ENCODE measurements at regions not wholly inside any gene's neighbourhood (a gene's known extent, or its start where the extent isn't known, plus 50 kb on each side); places are given as distances from the start of the nearest gene placed in this dataset.

DNA sequence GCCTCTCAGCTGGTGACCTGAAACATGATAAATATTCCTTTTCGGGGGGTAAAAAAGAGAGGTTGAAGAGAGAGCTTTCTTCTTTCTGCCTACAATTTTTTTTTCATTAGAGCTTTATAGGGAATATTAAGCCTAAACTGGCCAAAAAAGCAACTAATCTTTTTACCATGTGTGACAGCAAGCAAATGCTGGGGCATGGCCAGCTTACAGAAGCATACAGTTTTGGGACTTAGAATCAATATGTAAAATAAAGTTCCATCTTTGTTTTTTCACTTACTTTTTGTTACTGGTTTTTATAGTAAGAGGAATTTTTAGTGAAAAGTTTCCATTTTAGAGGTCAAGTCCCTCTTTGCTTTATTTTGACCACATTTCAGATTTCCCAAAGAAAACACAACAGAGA lies 301.2 kb upstream of the DEPDC1 start:
- no peaks in the 10 kb centered on the region for H3K9me3 ChIP-seq (ENCODE audit: control insufficient read depth, insufficient read depth, low read length)
- POLR2A ChIA-PET, result no interaction called here
- CTCF ChIA-PET, result no interaction called here
- no peak overlapping the region for H3K4me3 ChIP-seq (ENCODE audit: low read depth, low read length)
- DNase-seq (ENCODE audit: low read depth, low spot score), result no peak
- H3K27me3 ChIP-seq (ENCODE audit: control insufficient read depth, insufficient read depth, low read length), result no peaks in the 10 kb centered on the region
- TF ChIP-seq, protein P1, sequence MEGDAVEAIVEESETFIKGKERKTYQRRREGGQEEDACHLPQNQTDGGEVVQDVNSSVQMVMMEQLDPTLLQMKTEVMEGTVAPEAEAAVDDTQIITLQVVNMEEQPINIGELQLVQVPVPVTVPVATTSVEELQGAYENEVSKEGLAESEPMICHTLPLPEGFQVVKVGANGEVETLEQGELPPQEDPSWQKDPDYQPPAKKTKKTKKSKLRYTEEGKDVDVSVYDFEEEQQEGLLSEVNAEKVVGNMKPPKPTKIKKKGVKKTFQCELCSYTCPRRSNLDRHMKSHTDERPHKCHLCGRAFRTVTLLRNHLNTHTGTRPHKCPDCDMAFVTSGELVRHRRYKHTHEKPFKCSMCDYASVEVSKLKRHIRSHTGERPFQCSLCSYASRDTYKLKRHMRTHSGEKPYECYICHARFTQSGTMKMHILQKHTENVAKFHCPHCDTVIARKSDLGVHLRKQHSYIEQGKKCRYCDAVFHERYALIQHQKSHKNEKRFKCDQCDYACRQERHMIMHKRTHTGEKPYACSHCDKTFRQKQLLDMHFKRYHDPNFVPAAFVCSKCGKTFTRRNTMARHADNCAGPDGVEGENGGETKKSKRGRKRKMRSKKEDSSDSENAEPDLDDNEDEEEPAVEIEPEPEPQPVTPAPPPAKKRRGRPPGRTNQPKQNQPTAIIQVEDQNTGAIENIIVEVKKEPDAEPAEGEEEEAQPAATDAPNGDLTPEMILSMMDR (IDR thresholded peaks at IDR 0.05; ENCODE audit: low read depth, low read length), result no peak
- H3K27ac ChIP-seq (ENCODE audit: low read depth, low read length), result no peak overlapping the region

DNA sequence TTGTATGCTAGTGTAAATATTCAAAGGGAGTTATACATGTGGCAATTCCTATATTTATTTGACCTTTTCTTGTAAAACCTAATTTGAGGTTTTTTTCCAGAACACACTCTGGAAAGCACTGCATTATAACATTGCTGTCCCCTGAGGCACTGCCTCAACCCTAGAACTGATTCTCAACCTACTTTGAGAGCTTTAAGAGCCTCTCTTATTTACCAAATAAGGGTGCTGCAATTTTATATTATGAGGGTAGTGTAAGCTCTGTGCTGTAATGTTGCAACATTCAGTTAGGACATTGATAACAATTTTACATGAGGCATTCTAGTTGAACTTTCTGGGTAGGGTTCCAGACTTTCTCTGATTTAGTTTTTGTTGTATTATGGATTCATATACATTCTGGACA lies 302.2 kb upstream of the DEPDC1 start:
- H3K27ac ChIP-seq (ENCODE audit: low read depth, low read length), result no peak overlapping the region
- DNase-seq (ENCODE audit: low read depth, low spot score), result no peak
- H3K27me3 ChIP-seq (ENCODE audit: control insufficient read depth, insufficient read depth, low read length), result no peaks in the 10 kb centered on the region
- no peaks in the 10 kb centered on the region for H3K9me3 ChIP-seq (ENCODE audit: control insufficient read depth, insufficient read depth, low read length)
- CTCF ChIA-PET, result no interaction called here
- TF ChIP-seq, protein P1 (IDR thresholded peaks at IDR 0.05; ENCODE audit: low read depth, low read length), result no peak
- H3K4me3 ChIP-seq (ENCODE audit: low read depth, low read length), result no peak overlapping the region
- POLR2A ChIA-PET, result no interaction called here

DNA sequence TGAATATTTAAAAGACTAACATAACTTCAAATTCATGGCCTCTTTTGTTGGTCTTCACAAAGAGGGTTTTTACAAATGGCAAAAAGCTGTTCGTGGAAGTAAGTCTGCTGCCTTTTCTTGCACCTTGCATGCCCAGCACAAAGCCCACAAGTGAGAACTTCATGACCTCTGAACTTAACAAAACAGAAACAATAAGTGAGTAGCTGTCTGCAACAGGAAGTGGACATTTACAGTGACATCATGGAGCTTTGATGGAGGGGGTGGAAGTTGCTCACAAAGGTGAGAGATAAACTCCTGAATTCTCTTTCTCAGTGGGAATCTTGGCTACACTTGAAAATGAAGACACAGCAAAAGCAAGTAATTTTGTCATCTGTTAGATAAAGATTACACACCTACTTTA lies 303.3 kb upstream of the DEPDC1 start:
- ChIA-PET CTCF (no interaction called here), POLR2A (no interaction called here)
- no peak for DNase-seq (ENCODE audit: low read depth, low spot score)
- TF ChIP-seq, protein P1 (IDR thresholded peaks at IDR 0.05; ENCODE audit: low read depth, low read length), result no peak
- Histone ChIP-seq H3K27ac (ENCODE audit: low read depth, low read length) (no peak overlapping the region), H3K4me3 (ENCODE audit: low read depth, low read length) (no peak overlapping the region), H3K27me3 (ENCODE audit: control insufficient read depth, insufficient read depth, low read length) (no peaks in the 10 kb centered on the region), H3K9me3 (ENCODE audit: control insufficient read depth, insufficient read depth, low read length) (no peaks in the 10 kb centered on the region)

DNA sequence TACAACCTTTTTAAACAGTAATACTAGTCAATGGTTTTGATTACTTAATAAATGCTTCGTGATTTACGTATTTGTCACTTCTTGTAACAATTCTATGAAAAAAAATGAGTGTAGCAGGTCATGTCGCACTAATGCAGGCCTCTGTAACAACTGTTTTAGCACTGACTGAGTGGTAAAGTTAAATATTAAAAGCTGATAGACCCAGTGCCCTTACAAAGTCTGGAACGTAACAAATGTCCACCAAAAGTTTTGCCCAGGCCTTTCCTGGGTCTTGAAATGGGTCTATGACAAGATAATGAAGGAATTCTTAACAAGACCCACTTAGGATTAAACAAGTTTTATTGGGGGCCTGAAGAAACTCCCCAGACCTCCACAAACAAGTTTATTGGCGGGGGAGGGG lies 304.6 kb upstream of the DEPDC1 start:
- ChIA-PET POLR2A (no interaction called here), CTCF (no interaction called here)
- Histone ChIP-seq H3K27ac (ENCODE audit: low read depth, low read length) (no peak overlapping the region), H3K4me3 (ENCODE audit: low read depth, low read length) (no peak overlapping the region), H3K27me3 (ENCODE audit: control insufficient read depth, insufficient read depth, low read length) (no peaks in the 10 kb centered on the region), H3K9me3 (ENCODE audit: control insufficient read depth, insufficient read depth, low read length) (no peaks in the 10 kb centered on the region)
- no peak for DNase-seq (ENCODE audit: low read depth, low spot score)
- TF ChIP-seq, protein P1 (IDR thresholded peaks at IDR 0.05; ENCODE audit: low read depth, low read length), result no peak

DNA sequence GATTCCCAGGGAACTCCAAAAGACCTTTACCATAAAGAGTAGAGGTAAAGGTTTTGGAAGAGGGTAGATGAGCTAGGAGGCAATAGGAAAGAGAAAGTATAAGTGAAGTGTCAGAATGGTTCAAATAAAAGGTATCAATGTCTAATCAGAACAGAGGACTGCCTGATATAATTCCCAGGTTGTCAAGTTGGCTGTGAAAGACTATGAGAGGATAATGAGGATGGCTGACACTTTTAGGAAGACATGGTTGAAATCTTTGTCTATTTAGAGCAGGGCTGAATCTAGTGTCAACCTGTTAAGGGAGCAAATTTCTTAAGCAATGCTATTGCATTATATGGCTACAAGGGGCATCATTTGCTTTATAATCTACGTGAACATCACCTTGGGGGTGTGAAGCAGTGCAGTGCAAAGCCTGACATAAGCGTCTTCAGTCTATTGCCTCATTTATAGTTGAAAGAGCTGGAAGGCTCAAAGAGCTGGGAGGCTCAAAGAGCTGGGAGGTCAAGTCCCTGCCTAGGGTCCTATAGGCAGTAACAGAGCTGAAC lies 308.3 kb upstream of the DEPDC1 start:
- POLR2A ChIA-PET, result no interaction called here
- no peaks in the 10 kb centered on the region for H3K27me3 ChIP-seq (ENCODE audit: control insufficient read depth, insufficient read depth, low read length)
- CTCF ChIA-PET, result no interaction called here
- no peak for DNase-seq (ENCODE audit: low read depth, low spot score)
- no peaks in the 10 kb centered on the region for H3K9me3 ChIP-seq (ENCODE audit: control insufficient read depth, insufficient read depth, low read length)
- no peak overlapping the region for H3K27ac ChIP-seq (ENCODE audit: low read depth, low read length)
- H3K4me3 ChIP-seq (ENCODE audit: low read depth, low read length), result no peak overlapping the region
- TF ChIP-seq, protein P1 (IDR thresholded peaks at IDR 0.05; ENCODE audit: low read depth, low read length), result no peak
